HepG2 (cell line): ENCODE measurements at regions not wholly inside any gene's neighbourhood (a gene's known extent, or its start where the extent isn't known, plus 50 kb on each side); places are given as distances from the start of the nearest gene placed in this dataset.

Experiments used
- ATAC-seq: fragments of 200-7000 bp; cut with Tn5 transposase; 3 replicates; pipeline ENCODE4 v1.9.1; 2020; ENCODE audit warnings: mild to moderate bottlenecking, moderate library complexity
- BruUV-seq: library from RNA; stranded (reverse); fragments of 400-500 nt; replicated peaks from 2 replicates; lab custom pipeline; 2021; lab: Mats Ljungman, UMichigan
- CTCF ChIA-PET: fragments of 300-600 bp; formaldehyde crosslinking; extraction: SDS; loops from one replicate; lab custom pipeline; 2021; ENCODE audit warnings: low total read pairs, inconsistent platforms, low intra/inter-chr PET ratio; lab: Yijun Ruan, JAX
- POLR2A ChIA-PET: fragments of 350-600 bp; sonication (Branson Sonifier 250); formaldehyde crosslinking; loops from one replicate; lab custom pipeline; 2020; ENCODE audit warnings: antibody characterized with exemption, inconsistent platforms; lab: Yijun Ruan, JAX
- DNase-seq: peaks from one replicate; pipeline ENCODE4 v3.0.0-alpha.2; 2015; ENCODE audit warnings: low spot score
- FAIRE-seq: peaks from 3 replicates; lab custom pipeline; 2011; peaks lifted over from hg19 to GRCh38; lab: Jason Lieb, UNC
- H2AFZ ChIP-seq: one replicate; pipeline ENCODE4 v1.6.1; 2011; ENCODE audit warnings: low read length, inconsistent platforms
- H3K27ac ChIP-seq: fragments of 300-600 bp; 3 replicates; pipeline ENCODE4 v1.8.0; 2011; ENCODE audit warnings: mixed run types, mild to moderate bottlenecking, mixed read lengths, low read length, inconsistent platforms; ENCODE audit not compliant: insufficient read depth; ENCODE audit errors: extremely low read length
- H3K27me3 ChIP-seq, 2 experiments: fragments of 200-600 bp in 1 of 2; 2 replicates in 1 of 2; 3 replicates in 1 of 2; pipeline versions ENCODE4 v1.6.0 to v1.8.0; 2011; ENCODE audit warnings: low read length in 2 of 2, mild to moderate bottlenecking in 2 of 2, moderate library complexity in 2 of 2, inconsistent platforms in 1 of 2; ENCODE audit not compliant: insufficient read depth in 2 of 2, control insufficient read depth in 1 of 2
- H3K36me3 ChIP-seq, 2 experiments: fragments of 200-600 bp in 1 of 2; replicated peaks in 1 of 2; 2 replicates in 1 of 2; 3 replicates in 1 of 2; pipeline versions ENCODE4 v1.5.1 to v1.8.0; 2011; ENCODE audit warnings: low read length in 2 of 2, inconsistent platforms in 1 of 2; ENCODE audit not compliant: insufficient read depth in 2 of 2, control insufficient read depth in 1 of 2
- H3K4me1 ChIP-seq: 2 replicates; pipeline ENCODE4 v1.5.1; 2012; ENCODE audit warnings: low read length, inconsistent platforms; ENCODE audit not compliant: insufficient read depth
- H3K4me2 ChIP-seq: 2 replicates; pipeline ENCODE4 v1.6.0; 2011; ENCODE audit warnings: low read depth, low read length, inconsistent platforms
- H3K4me3 ChIP-seq, 3 experiments: fragments of 200-600 bp in 1 of 3; sonication (generic), shearing (Covaris generic) in 1 of 3; replicated peaks in 1 of 3; 2 replicates each; pipeline ENCODE4 v1.5.1; 2011 to 2016; ENCODE audit warnings: low read length in 3 of 3, inconsistent platforms in 2 of 3, low read depth in 2 of 3, mild to moderate bottlenecking in 2 of 3, control low read depth in 1 of 3, mixed read lengths in 1 of 3; ENCODE audit not compliant: insufficient read depth in 1 of 3
- H3K79me2 ChIP-seq: one replicate; pipeline ENCODE4 v1.6.1; 2011; ENCODE audit warnings: low read length, inconsistent platforms; ENCODE audit not compliant: insufficient read depth
- H3K9ac ChIP-seq: 2 replicates; pipeline ENCODE4 v1.6.0; 2011; ENCODE audit warnings: mild to moderate bottlenecking, low read depth, low read length, inconsistent platforms; ENCODE audit not compliant: insufficient read depth
- H3K9me3 ChIP-seq: 2 replicates; pipeline ENCODE4 v1.5.1; 2012; ENCODE audit warnings: mild to moderate bottlenecking, low read length
- H4K20me1 ChIP-seq: 2 replicates; pipeline ENCODE4 v1.6.0; 2011; ENCODE audit warnings: inconsistent platforms, mild to moderate bottlenecking, low read length, moderate library complexity; ENCODE audit not compliant: insufficient read depth
- ZFP36L2 ChIP-seq: sonication (generic); formaldehyde crosslinking; IDR thresholded peaks from 2 replicates; pipeline ENCODE4 v1.4.0; 2020; ENCODE audit warnings: missing genetic modification reagents
- ZSCAN12 ChIP-seq: sonication (generic); formaldehyde crosslinking; IDR thresholded peaks from 2 replicates; pipeline ENCODE4 v1.9.0; 2021; ENCODE audit warnings: mild to moderate bottlenecking, missing genetic modification reagents
- WGBS: methylation state at CpG from one replicate; pipeline ENCODE4 v1.1.6; 2017; ENCODE audit warnings: low lambda C conversion rate; 5-methylcytosine and 5-hydroxymethylcytosine counted together
- in situ Hi-C: cut with HindIII; loops from 2 replicates; pipeline ENCODE4 v1.10.0; 2017; ENCODE audit warnings: low pct_unique_long_range_greater_than_20kb; ENCODE audit not compliant: extremely low pct_ligation_motif_present
- intact Hi-C: fragments of 100-400 bp; cut with micrococcal nuclease; formaldehyde crosslinking; loops from one replicate; pipeline ENCODE4 v1.10.0; 2022; ENCODE audit not compliant: unreplicated experiment
- TF ChIP-seq, protein P1 (sequence below): IDR thresholded peaks from 2 replicates; pipeline ENCODE4 v1.6.1; 2016; ENCODE audit warnings: low read depth, missing genetic modification reagents, missing compliant biosample characterization

DNA sequence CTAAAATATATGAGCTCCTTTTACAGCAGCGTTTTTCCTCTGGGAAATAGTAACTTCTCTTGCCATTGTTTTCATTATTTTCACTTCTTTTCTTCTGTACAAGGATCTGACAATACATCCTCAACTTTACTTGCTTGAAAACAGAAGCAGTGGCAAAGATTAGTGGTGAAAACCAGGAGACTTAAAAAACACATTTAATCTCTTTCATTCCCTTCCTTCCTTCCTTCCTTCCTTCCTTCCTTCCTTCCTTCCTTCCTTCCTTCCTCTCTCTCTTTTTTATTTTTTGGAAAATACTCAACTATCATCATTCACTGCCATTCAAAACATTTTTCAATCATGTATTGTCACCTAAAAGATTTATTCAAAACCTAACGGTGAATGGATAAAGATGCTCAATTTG is 1411.4 kb downstream of the NCAM2 start (continued):
- TF ChIP-seq, protein P1, sequence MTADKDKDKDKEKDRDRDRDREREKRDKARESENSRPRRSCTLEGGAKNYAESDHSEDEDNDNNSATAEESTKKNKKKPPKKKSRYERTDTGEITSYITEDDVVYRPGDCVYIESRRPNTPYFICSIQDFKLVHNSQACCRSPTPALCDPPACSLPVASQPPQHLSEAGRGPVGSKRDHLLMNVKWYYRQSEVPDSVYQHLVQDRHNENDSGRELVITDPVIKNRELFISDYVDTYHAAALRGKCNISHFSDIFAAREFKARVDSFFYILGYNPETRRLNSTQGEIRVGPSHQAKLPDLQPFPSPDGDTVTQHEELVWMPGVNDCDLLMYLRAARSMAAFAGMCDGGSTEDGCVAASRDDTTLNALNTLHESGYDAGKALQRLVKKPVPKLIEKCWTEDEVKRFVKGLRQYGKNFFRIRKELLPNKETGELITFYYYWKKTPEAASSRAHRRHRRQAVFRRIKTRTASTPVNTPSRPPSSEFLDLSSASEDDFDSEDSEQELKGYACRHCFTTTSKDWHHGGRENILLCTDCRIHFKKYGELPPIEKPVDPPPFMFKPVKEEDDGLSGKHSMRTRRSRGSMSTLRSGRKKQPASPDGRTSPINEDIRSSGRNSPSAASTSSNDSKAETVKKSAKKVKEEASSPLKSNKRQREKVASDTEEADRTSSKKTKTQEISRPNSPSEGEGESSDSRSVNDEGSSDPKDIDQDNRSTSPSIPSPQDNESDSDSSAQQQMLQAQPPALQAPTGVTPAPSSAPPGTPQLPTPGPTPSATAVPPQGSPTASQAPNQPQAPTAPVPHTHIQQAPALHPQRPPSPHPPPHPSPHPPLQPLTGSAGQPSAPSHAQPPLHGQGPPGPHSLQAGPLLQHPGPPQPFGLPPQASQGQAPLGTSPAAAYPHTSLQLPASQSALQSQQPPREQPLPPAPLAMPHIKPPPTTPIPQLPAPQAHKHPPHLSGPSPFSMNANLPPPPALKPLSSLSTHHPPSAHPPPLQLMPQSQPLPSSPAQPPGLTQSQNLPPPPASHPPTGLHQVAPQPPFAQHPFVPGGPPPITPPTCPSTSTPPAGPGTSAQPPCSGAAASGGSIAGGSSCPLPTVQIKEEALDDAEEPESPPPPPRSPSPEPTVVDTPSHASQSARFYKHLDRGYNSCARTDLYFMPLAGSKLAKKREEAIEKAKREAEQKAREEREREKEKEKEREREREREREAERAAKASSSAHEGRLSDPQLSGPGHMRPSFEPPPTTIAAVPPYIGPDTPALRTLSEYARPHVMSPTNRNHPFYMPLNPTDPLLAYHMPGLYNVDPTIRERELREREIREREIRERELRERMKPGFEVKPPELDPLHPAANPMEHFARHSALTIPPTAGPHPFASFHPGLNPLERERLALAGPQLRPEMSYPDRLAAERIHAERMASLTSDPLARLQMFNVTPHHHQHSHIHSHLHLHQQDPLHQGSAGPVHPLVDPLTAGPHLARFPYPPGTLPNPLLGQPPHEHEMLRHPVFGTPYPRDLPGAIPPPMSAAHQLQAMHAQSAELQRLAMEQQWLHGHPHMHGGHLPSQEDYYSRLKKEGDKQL: no peak
- no peak for TF ChIP-seq ZSCAN12 (CRISPR knock-in tag)

DNA sequence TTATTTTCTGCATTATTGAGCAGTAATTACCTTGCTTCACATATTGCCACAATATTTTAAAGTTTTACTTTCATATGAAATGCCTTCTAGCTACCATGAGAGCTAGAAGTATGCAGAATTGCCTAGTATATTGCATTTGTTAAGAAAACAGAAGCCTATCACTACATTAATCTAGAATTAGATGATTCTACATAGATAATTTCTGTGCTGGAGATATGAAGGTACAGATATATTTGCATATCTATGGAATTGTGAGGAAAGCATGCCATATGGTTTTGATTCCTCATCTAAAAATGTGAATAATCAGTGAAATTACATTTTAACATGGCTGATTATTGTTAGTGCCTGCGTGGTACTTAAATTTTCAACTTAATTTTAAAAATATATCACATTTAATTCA is 1418.3 kb downstream of the NCAM2 start:
- ATAC-seq: no peak
- no peak for DNase-seq
- CTCF ChIA-PET: no interaction called here
- Histone ChIP-seq H3K4me3 (no peak overlapping the region), H2AFZ (no peak overlapping the region), H3K79me2 (no peaks in the 10 kb centered on the region), H3K9me3 (peaks cover 64% of the 10 kb centered on the region), H4K20me1 (no peaks in the 10 kb centered on the region), H3K27me3 (no peaks in the 10 kb centered on the region), H3K36me3 (no peaks in the 10 kb centered on the region), H3K9ac (no peak overlapping the region), H3K27ac (no peak overlapping the region), H3K4me2 (no peak overlapping the region), H3K4me1 (no peaks in the 10 kb centered on the region)
- no peak for TF ChIP-seq ZFP36L2 (CRISPR knock-in tag)
- in situ Hi-C loops (no loop called here), intact Hi-C loops (no loop called here)
- no TSS peak for BruUV-seq
- 7% methylated on average over 1 of the region's 1 CpG for WGBS
- POLR2A ChIA-PET: no interaction called here
- no peak for FAIRE-seq
